HL-60 (cell line): ENCODE measurements at regions not wholly inside any gene's neighbourhood (a gene's known extent, or its start where the extent isn't known, plus 50 kb on each side); places are given as distances from the start of the nearest gene placed in this dataset.

ENCODE experiments used
- DNase-seq, 2 experiments: peaks; one replicate each; pipeline ENCODE4 v3.0.0-alpha.2; 2010 to 2020; ENCODE audit warnings: low read depth in 1 of 2, low spot score in 1 of 2
- H3K27ac ChIP-seq: fragments of 250-450 bp; sonication (Bioruptor Pico); replicated peaks from 2 replicates; pipeline ENCODE4 v1.5.1; 2020; ENCODE audit warnings: mild to moderate bottlenecking, moderate library complexity
- H3K27me3 ChIP-seq: fragments of 250-450 bp; sonication (Bioruptor Pico); 2 replicates; pipeline ENCODE4 v1.5.1; 2021; ENCODE audit warnings: mild to moderate bottlenecking, moderate library complexity; ENCODE audit not compliant: insufficient read depth, poor library complexity, severe bottlenecking
- H3K4me3 ChIP-seq: replicated peaks from 2 replicates; pipeline ENCODE4 v1.5.1; 2011; ENCODE audit warnings: mild to moderate bottlenecking, control low read depth, low read length; ENCODE audit not compliant: insufficient read depth
- GABPA ChIP-seq: IDR thresholded peaks from 2 replicates; pipeline ENCODE4 v1.6.1; 2012; ENCODE audit warnings: low read depth
- POLR2AphosphoS5 ChIP-seq: IDR thresholded peaks from 2 replicates; pipeline ENCODE4 v1.6.1; 2012; ENCODE audit warnings: low read depth
- SPI1 ChIP-seq: IDR thresholded peaks from 2 replicates; pipeline ENCODE4 v1.6.1; 2012; ENCODE audit warnings: low read depth, mild to moderate bottlenecking, borderline replicate concordance
- TF ChIP-seq, protein P1 (sequence below): IDR thresholded peaks from 2 replicates; pipeline ENCODE4 v1.6.1; 2012; ENCODE audit warnings: low read depth; ENCODE audit not compliant: insufficient replicate concordance
- TF ChIP-seq, protein P2 (sequence below): IDR thresholded peaks from one replicate; pipeline ENCODE4 v1.5.1; 2011; ENCODE audit warnings: low read length, control low read depth, inconsistent platforms; ENCODE audit not compliant: insufficient read depth

DNA sequence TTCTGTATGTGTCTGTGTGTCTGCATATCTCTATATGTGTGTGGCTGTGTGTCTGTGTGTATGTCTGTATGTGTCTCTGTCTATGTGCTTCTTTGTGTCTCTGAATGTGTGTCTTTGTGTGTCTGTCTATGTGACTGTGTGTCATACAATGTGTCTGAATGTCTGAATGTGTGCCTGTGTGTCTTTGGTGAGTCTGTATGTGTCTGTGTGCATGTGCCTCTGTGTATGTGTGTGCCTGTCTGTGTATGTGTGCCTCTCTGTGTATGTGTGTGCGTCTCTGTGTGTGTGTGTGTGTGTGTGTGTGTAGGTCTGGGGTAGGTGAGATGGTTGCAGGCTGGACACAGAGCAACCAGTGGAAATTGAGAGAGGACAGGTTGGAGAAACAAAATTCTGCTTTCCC lies 435.3 kb downstream of the ARHGEF28 start:
- H3K27me3 ChIP-seq: no peaks in the 10 kb centered on the region
- no peak for DNase-seq
- no peak for TF ChIP-seq POLR2AphosphoS5
- H3K4me3 ChIP-seq: no peak overlapping the region
- no peak overlapping the region for H3K27ac ChIP-seq

DNA sequence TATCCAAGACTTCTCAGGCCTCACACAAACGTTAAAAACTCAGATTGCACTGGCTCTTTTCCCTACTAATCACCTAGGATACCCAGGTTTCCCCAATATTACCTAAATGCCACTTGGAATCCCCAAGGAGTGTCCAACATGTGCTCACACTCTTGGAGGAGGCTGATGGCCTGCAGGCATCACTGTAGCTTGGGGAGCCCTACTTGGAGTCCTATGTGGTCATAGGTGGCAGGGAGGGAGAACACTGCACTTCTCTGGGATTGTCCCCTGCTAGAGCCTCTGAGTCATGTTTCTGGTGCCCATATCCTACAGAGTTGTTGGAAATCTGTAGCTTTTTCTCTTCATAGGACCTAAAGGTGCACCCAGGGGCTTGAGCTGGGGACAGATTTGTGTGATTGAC lies 433.7 kb downstream of the ARHGEF28 start:
- Histone ChIP-seq H3K27ac (no peak overlapping the region), H3K4me3 (no peak overlapping the region), H3K27me3 (no peaks in the 10 kb centered on the region)
- TF ChIP-seq POLR2AphosphoS5 (no peak), SPI1 (no peak), GABPA (no peak)
- TF ChIP-seq, protein P1, sequence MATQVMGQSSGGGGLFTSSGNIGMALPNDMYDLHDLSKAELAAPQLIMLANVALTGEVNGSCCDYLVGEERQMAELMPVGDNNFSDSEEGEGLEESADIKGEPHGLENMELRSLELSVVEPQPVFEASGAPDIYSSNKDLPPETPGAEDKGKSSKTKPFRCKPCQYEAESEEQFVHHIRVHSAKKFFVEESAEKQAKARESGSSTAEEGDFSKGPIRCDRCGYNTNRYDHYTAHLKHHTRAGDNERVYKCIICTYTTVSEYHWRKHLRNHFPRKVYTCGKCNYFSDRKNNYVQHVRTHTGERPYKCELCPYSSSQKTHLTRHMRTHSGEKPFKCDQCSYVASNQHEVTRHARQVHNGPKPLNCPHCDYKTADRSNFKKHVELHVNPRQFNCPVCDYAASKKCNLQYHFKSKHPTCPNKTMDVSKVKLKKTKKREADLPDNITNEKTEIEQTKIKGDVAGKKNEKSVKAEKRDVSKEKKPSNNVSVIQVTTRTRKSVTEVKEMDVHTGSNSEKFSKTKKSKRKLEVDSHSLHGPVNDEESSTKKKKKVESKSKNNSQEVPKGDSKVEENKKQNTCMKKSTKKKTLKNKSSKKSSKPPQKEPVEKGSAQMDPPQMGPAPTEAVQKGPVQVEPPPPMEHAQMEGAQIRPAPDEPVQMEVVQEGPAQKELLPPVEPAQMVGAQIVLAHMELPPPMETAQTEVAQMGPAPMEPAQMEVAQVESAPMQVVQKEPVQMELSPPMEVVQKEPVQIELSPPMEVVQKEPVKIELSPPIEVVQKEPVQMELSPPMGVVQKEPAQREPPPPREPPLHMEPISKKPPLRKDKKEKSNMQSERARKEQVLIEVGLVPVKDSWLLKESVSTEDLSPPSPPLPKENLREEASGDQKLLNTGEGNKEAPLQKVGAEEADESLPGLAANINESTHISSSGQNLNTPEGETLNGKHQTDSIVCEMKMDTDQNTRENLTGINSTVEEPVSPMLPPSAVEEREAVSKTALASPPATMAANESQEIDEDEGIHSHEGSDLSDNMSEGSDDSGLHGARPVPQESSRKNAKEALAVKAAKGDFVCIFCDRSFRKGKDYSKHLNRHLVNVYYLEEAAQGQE: no peak
- TF ChIP-seq, protein P2, sequence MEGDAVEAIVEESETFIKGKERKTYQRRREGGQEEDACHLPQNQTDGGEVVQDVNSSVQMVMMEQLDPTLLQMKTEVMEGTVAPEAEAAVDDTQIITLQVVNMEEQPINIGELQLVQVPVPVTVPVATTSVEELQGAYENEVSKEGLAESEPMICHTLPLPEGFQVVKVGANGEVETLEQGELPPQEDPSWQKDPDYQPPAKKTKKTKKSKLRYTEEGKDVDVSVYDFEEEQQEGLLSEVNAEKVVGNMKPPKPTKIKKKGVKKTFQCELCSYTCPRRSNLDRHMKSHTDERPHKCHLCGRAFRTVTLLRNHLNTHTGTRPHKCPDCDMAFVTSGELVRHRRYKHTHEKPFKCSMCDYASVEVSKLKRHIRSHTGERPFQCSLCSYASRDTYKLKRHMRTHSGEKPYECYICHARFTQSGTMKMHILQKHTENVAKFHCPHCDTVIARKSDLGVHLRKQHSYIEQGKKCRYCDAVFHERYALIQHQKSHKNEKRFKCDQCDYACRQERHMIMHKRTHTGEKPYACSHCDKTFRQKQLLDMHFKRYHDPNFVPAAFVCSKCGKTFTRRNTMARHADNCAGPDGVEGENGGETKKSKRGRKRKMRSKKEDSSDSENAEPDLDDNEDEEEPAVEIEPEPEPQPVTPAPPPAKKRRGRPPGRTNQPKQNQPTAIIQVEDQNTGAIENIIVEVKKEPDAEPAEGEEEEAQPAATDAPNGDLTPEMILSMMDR: no peak
- DNase-seq: no peak

DNA sequence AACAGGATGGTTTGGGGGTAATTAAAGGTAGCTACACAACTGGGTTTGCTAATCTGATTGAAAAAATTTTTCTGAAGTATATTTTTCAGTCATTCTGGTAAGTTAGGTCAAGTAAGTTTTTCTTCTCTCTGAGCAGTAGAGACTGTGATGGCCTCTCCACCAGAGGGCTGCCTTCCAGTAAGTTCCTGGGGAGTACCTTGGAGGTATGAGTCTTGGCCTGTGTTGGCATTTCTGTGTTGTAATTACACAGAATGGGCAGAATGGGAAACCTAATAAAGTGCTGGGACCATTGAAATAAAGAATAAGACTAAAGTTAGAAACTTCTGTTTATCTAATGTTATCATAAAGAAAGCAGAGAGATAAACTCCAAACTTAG lies 430.8 kb downstream of the ARHGEF28 start:
- DNase-seq: no peak
- TF ChIP-seq, protein P1: no peak
- TF ChIP-seq POLR2AphosphoS5 (no peak), GABPA (no peak), SPI1 (no peak)
- TF ChIP-seq, protein P2: no peak
- Histone ChIP-seq H3K4me3 (no peak overlapping the region), H3K27ac (no peak overlapping the region), H3K27me3 (no peaks in the 10 kb centered on the region)

DNA sequence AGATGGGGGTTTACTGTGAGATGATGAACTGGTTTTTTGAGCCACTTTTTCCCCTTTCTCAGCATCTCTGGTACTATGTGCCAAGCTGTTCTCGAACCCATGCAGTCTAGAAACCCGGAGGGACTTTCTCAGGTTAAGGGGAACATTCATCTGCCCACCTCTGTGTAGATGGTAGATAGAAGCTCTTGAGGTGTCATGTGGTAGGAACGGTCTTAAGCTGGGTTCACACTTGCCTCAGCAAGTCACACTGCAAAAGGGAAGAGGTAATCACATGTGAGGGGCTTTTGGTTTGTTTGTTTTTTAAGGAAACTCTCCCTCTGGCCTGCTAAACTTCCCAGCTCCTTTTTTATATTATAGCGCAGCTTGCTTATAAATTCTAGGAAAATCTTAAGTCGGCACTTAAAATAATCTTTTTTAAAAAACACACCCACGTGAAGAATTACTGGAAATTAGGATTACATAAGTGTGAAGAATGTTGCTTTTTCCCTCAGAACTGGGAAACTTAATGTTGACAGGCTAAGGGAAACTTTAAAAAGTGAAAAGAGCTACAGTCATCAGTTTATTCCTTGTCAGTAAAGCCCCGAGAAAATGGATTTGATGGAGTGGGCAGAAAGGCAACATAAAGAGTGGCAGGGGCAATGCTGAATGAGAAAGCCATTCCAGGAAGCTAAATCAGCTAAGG lies 430.3 kb downstream of the ARHGEF28 start:
- no peak for DNase-seq
- TF ChIP-seq, protein P1: no peak
- TF ChIP-seq POLR2AphosphoS5: no peak
- no peak for TF ChIP-seq GABPA
- TF ChIP-seq, protein P2: no peak
- no peak for TF ChIP-seq SPI1
- Histone ChIP-seq H3K27ac (no peak overlapping the region), H3K4me3 (no peak overlapping the region), H3K27me3 (no peaks in the 10 kb centered on the region)
